Renal cortex interstitium (tissue), 11 donors: ENCODE measurements at regions not wholly inside any gene's neighbourhood (a gene's known extent, or its start where the extent isn't known, plus 50 kb on each side); places are given as distances from the start of the nearest gene placed in this dataset.

ENCODE experiments used
- DNase-seq, 11 donors: peaks; one replicate each; pipeline ENCODE4 v3.0.0-alpha.2; 2013; ENCODE audit warnings: low read depth in 9 of 11, low spot score in 4 of 11; ENCODE audit errors: extremely low read depth in 1 of 11

DNA sequence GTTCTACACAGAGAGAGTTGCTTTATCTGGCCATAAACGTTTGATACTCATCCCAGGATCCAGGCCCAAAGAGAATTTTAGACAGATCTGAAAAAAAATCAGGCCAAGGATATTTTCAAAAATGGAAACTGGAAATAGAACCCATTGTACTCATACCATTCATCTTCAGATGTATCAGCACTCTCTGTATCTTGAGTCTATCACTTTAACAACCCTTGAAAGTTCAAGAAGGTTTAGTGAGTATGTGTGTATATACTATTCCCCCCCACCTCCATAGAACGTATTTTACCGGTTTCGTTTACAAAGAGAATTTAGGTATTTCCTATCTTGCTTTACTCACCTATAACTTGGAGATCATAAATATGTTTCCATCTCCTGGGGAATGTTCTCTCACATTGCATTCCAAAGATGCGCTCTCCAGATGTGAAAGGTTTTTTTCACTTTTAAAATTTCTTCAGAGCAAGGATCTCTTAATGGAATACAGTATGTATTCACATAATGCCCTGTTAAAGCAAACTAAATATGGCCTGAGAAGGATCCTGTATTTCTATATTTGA, 105.5 kb upstream of the TUT7 start:
- no peak for DNase-seq

DNA sequence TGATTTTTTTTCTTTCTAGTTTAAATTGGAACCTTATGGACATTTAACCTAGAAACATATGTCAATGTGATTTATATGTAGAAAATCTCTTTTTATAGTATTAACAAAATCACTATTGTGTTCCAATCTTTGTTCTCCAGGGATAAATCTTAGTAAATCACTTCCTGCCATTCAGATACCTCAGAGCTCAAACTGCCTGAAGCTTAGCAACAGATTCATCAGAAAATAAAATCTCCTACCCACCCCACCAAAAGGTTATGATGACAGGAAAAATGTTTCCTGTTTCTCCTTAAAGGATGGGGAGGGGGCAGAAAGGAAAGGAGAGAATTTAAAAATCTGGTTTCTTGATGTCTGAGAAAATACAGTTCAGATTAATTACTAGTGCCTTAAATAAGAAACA, 105.0 kb upstream of the TUT7 start:
- DNase-seq: no peak

DNA sequence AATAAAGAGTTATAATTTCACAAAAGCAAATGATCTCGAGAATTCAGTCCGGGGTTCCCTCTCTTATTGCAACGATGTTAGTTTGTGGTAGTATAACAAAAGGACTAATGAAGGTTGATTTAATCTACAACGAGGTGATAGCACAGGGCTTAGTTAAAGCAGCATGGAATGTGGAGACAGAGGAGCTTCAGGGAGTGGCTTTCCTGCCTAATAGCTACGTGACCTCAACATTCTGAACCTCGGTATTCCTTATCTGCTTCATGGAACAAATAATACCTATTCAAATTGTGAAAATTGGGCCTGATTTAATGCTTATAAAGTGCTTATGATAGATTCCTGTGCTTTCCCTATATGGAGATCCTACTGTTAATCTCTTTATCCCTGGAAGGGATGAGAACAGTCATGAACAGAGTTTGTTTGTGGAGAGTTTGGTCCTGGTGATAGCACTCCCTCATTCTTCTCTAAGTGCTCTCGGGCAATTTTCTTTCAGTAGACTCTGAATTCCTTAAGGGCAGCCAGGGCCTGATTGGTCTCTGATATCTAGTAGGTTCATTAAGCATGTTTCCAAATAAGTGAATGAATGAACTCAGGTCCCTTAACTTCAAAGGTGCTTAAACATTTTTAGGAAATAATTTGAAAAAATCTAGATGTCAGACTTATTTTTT, 104.1 kb upstream of the TUT7 start:
- no peak for DNase-seq

DNA sequence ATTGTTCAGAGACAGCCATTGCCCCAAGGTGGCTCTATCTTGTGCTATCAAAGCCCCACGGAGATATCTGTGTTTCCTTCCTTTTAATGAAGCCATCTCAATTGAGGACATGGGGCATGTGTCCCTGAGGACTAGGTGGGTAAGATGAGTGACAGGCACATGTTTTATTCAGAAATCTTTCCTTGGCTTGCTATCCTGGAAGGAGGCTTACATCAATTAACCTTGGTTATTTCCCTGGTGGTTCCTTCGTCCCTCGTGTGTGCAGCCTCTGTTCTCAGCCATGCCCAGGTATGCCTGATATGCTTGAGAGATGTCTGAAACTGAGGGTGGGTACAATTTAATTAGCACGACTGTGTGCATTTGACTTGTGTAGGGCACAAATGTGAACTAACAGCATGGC, 102.2 kb upstream of the TUT7 start:
- no peak for DNase-seq

DNA sequence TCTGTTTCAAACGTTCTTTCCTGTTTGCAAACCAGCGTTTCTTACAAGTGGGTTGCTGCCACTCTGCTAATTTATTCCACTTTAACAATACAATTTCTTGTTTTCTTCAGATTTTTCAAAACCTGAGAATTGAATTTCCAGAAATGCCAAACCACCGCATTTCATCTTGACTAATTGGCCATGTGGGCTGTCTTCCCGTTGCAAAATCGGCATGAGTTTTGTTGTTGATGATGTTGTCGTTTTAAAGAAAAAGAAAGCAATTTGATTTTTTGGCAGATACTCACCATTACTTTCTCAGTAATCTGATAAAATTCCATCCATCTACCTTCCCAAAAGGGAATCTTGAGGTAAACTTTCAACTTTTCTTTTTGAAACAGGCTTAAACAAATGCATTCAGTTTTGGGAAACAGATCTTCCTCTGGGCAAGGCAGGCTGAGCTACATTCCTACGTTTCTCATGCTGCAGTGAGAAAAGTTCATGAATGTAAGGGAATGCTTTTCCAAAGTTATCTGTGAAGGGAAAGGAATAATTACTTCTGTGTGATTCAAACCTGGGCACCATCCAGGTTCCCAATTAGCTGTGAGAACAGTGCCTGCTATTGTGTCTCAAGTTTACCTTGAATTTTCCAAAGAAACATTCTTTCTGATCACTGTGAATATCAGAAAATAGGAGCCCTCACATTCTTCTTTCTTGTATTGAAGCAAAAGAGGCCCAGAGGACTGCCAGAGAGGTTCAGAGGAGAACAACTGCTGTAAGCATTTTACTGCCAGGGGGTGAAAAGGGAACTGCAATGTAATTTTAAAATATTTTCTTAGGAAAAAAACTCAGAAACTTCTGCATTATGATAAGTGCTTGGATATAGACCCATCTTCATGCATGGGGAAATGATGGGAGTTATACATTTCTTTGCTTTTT, 100.7 kb upstream of the TUT7 start:
- no peak for DNase-seq

DNA sequence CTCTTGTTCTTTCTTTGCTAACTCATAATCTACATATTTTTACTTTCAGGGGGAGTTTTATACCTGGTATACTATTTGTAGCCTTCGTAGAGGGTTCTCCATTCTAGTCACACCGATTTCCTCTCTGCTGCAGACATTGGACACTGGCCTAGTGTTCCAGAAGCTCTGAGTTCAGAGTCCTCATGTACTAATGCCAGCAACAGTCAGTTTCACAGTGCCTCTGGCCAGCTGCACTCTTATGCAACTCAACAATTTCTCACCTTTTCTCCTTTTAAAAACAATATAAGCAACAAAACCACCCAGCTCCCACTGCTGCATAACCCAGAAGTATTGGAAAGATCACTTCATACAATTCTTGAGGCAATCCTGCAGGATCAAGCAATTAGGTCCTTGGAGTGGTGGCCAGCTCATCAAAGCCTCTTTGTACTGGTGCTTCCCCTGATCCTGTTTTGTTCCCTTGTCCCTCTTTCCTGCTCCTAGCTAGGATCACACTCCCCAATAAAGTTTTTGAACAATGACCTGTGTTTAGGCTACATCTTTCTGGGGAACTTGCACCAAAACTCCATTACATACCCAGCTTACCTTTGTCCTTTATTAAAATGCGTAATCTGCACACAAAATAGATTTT, 98.1 kb upstream of the TUT7 start:
- DNase-seq: no peak

DNA sequence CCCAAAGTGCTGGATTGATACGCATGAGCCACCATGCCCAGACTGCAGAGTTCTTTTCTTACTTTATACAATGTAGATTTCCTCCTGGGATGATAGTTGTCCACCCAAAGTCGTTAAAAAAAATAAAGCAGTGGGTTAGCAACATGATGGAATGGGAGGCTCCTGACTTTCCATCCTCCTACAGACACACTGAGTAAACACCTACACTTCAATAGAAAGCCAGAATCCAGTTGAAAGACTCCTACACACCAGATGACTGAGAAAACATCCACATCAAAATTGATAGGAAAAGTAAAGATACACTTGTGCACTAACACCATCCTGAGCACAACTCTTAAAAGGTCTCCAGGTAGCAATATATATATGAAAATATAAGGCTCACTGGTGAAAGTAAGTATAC, 95.0 kb upstream of the TUT7 start:
- no peak for DNase-seq

DNA sequence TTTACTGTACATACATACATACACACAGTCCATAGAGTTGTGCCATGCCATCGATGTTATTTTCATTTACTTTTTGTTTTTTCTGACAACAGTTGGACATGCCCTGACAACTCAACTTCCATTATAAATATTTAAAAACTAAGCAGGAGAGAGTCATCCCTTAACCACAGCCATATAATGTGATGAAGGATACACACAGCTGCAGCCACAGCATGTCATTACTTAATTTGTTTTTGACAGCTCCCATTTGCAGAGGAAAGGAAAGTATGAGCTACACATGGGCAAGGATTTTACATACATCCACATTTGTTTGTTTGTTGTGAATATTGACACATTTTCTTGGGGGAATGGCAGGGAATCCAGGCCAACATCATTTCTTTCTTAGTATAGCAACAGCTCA, 91.5 kb upstream of the TUT7 start:
- peak in 2 of 11 donors; percentile 4 to 25 for DNase-seq

DNA sequence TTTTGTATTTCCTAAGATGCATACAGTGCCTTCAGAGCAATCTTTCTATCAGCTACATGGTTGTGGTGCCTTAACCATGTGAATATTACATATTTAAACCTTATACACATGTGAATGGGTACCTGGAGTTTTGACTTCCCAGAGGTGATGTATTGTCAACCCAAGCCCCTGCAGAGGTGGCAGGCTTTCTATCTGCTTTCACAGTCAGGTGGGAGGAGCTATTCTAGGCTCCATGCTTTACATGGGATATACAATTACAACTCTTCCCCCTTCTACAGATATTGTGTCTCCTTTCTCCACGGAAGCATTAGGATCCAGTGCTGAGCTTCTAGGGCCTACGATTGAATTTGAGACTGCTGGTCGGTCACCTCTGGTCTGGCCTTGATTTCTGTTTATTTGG, 89.8 kb upstream of the TUT7 start:
- DNase-seq: no peak

DNA sequence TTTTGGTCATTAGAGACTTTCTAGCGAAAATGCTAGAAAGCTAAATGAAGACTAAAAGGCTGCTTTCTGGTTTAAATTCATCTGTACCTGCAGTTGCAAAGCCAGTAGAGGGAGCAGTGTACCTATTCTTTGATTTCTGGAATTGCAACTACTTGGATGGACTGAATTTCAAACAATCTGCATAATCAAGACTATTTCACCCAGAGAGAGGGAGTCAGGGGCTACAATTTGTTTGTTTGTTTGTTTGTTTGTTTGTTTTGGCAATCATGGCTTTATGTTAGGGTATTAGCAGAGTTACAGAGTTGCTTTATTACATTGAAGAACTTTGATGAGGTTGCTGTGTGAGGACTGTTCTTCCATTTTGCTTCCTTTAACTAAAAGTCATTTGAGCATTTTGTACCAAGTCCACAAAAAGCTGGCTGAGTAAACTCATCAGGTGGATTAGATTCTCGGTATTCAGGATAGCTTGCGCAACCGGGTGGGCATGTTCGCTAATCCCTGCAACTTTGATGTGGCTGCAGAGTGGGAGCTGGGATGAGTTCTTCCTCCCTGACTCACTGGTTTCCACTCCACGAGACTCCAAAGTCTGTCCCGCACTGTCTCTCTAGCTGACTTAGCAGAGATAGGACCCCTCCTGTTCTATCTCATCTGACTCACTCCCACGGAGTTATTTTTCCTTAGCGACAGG, 80.0 kb upstream of the TUT7 start:
- peak; percentile 31 to 70 (median 59) for DNase-seq

DNA sequence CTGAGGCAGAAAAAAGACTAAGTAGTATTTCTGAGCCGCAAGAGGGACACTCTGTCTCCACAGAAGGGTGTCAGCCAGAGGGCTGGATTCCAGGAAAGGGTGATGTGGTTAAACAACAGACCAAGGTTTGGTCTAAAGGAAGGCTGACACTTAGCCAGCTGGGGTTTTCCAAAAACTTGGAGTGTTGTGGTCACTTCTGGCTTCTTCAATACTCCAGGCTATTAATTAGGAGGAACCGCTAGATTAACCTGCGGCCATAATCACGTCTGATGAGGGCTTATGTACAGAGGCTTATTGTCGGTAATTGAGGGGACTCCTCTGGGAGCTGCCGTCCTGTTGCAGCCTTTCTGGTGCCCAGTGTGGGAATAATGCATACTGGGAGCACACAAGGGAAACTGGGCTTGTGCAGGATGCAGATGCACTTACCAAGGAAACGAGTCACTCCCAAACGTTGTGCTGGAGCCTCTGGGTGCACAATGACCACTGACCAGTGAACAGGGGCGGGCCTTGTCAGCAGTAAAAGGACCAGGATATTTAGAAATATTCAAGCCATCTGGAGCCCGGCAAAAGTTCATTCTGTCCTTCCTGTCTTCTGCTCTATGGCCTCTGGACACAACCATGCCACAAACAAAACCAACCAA, 70.2 kb upstream of the TUT7 start:
- no peak for DNase-seq

DNA sequence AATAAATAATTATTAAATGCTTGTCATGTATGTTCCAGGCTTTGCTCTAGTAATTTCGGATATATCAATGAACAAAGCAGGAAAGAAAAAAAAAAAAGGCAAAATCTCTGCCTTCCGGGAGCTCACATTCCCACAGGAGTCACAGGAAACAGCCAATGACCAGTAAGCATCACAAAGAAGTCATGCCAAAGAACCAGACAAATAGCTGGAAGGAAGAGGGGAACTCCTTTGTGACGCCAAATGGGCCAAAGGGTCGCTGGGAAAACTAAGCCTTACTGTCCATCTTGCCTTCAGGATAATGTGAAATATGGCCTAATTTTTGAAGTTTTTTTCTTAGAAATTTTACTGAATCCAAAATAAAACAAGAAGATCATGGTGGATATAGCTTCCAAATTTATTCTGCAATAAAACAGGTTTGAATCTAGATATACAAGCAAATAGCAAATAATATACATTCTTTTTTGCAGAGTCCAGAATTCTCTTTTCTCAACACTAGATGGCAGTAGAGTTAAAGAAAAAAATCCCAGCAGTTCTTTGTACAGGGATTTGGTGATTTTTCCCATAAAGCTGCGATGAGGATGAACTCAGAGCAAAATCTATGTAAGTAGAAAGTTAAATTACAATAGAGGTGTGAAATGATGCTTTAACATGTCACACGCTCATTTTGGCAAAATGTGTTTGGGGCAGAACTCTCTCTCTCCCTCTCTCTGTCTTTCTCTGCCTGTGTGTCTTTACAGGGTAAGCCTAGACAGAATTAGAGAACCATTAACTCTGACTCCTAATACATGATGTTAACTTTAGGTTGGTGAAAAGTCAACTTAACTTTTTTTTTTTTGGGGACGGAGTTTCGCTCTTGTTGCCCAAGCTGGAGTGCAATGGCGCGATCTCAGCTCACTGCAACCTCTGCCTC, 60.0 kb upstream of the TUT7 start:
- peak in 7 of 11 donors; percentile 15 to 62 (median 32) for DNase-seq

DNA sequence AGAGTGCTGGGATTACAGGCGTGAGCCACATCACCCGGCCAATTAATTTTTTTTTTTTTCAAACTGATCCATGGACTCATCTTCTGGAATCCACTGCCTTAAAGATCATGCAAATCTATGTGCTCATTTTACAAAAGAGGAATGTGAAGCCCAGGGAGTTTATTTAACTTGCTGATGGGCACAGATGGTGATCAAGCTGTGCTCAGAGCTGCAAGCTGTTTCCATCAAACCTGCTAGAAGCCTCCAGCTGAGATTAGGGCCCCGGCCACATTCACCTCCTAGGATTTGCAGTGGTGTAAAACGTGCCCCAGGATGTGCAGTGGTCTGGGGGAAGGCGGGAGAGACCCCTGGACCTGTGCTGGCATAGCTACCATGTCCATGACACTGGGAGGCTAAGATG, 56.1 kb upstream of the TUT7 start:
- no peak for DNase-seq

DNA sequence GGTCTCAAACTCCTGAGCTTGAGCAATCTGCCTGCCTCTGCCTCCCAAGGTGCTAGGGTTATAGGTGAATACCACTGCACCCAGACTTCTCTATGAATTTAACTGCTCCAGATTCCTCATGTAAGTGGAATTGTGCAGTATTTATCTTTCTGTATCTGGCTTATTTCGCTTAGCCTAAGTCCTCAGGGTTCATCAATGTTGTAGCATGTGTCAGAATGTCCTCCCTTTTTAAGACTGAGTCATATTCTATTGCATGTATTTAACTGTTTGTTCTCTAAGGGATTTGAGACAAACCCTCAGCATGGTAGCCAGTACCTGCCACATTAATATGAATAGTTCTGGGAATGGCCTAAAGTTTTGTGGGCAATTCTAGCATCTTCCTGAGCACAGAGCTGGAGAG, 53.9 kb upstream of the TUT7 start:
- DNase-seq: no peak

DNA sequence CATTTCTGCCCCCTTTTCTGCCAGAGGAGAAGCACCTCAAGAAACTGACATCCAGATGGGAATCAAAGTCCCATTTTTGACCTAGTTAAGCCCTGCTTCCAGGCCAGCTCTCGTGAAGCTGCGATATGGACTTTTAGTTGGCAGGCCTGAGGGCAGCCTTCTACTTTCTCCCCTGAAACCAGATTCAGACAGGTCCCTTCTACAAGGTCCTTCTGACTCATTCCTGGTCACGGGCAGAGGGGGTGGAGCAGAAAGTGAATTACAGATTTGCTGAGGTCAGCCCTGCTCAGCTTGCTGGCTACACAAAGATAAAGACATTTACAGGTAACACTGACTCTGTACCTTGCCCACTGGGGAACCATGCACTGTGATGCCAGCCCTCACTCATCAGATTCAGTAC, 52.8 kb upstream of the TUT7 start:
- DNase-seq: no peak

DNA sequence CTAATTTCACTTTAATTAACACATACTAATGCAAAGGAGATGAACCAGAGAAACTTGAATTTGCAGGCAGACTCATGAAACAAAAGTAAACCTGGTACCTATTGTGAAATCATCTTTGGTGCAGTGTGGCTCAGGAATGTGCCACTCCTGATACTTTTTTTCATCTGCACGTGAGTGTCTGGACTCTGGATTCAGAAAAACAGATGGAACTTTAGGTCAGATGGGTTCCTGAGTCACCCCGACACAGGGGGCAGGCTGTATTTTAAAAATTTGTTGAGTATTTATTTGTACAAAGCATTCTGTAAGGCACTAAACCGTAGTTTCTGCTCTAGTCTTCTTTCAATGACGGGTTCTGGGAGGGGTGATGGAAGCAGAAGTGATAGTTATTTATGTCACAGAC, 52.2 kb upstream of the TUT7 start:
- DNase-seq: no peak

DNA sequence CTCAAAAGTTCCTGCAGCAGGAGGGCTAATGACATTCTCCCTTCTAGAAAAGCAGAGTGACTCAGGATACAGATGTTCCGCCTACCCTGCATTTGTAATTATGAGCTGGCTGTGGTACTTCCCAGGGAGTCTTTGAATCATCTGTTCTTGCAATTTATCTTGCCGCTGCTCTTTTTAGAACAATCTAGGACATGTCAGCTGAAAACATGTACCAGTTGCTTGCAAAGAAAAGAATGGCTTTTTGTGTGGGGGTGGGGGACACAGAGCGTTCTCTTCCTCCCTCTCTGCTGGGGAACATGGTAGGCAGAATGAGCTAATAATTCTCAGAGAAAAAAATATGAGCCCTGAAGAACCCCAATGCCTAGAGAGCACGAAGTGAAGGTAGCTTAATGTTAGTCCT, 51.7 kb upstream of the TUT7 start:
- DNase-seq: no peak

DNA sequence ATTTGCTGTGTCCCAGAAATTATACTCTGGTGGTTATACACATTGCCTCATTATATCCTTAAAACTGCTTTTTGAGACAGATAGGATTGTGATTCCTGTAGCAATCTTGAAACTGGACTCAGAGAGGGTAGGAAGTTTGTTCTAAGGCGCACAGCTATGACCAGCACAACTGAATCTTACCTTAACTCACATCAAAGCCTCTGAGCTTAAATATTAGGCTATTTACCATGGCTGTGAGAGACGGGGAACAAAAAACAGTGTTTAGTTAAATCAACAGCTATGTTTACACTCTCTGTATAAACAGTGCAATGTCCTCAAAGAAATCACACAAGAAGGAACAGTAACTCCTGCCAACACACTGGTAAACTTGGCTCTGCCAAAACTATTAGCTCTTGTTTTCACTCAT, 50.9 kb upstream of the TUT7 start:
- DNase-seq: no peak
